ENCODE measurements at regions not wholly inside any gene's neighbourhood (a gene's known extent, or its start where the extent isn't known, plus 50 kb on each side); places are given as distances from the start of the nearest gene placed in this dataset.

GRCh38 chr18:13992826-13993540, 77.6 kb upstream of the MC2R start:
- peaks cover 3% of the 10 kb centered on the region for H3K9me3 Mint-ChIP-seq (ENCODE audit: low read depth)
- H3K4me3 Mint-ChIP-seq (ENCODE audit: low read depth) = no peak overlapping the region
- no peak for DNase-seq (ENCODE audit: low spot score, unreplicated experiment)
- H3K36me3 Mint-ChIP-seq (ENCODE audit: insufficient read depth) = no peaks in the 10 kb centered on the region
- H3K4me1 Mint-ChIP-seq (ENCODE audit: low read depth) = no peaks in the 10 kb centered on the region
- no peak overlapping the region for H3K27ac Mint-ChIP-seq
- H3K27me3 Mint-ChIP-seq = peaks cover 2% of the 10 kb centered on the region
- TF ChIP-seq CTCF (IDR thresholded peaks at IDR 0.05; ENCODE audit: unreplicated experiment) = no peak

GRCh38 chr18:13989199-13989598, 73.9 kb upstream of the MC2R start:
- no peaks in the 10 kb centered on the region for H3K36me3 Mint-ChIP-seq (ENCODE audit: insufficient read depth)
- H3K27me3 Mint-ChIP-seq = peaks cover 3% of the 10 kb centered on the region
- no peak overlapping the region for H3K4me3 Mint-ChIP-seq (ENCODE audit: low read depth)
- H3K4me1 Mint-ChIP-seq (ENCODE audit: low read depth) = no peaks in the 10 kb centered on the region
- H3K27ac Mint-ChIP-seq = no peak overlapping the region
- no peak for TF ChIP-seq CTCF (IDR thresholded peaks at IDR 0.05; ENCODE audit: unreplicated experiment)
- no peak for DNase-seq (ENCODE audit: low spot score, unreplicated experiment)
- H3K9me3 Mint-ChIP-seq (ENCODE audit: low read depth) = peaks cover 3% of the 10 kb centered on the region

DNA sequence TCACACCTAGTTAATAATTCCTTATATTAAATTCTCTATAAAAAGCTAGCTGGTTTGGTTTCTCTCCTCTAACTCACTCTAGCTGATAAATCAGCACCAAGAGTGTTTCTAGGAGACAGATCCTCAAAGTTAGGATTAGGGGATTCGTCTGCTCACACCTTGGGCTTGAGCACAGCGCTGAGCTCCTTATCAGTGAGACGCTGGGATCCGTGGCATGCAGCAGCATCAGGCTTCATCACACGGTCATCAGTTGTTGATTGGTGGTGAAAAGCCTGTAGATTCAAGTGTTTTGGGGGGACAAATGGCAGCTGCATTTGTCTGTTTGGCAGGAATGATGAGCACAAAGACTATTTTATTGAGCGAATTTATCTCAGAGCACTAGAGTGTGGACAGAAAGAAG, 72.6 kb upstream of the MC2R start:
- H3K27ac Mint-ChIP-seq = no peak overlapping the region
- no peak for DNase-seq (ENCODE audit: low spot score, unreplicated experiment)
- H3K27me3 Mint-ChIP-seq = peaks cover 3% of the 10 kb centered on the region
- no peaks in the 10 kb centered on the region for H3K4me1 Mint-ChIP-seq (ENCODE audit: low read depth)
- no peak overlapping the region for H3K4me3 Mint-ChIP-seq (ENCODE audit: low read depth)
- H3K9me3 Mint-ChIP-seq (ENCODE audit: low read depth) = peaks cover 3% of the 10 kb centered on the region
- H3K36me3 Mint-ChIP-seq (ENCODE audit: insufficient read depth) = no peaks in the 10 kb centered on the region
- no peak for TF ChIP-seq CTCF (IDR thresholded peaks at IDR 0.05; ENCODE audit: unreplicated experiment)

GRCh38 chr18:13984080-13984479, 68.7 kb upstream of the MC2R start:
- DNase-seq (ENCODE audit: low spot score, unreplicated experiment) = no peak
- TF ChIP-seq CTCF (IDR thresholded peaks at IDR 0.05; ENCODE audit: unreplicated experiment) = no peak
- H3K27me3 Mint-ChIP-seq = peaks cover 3% of the 10 kb centered on the region
- H3K9me3 Mint-ChIP-seq (ENCODE audit: low read depth) = no peaks in the 10 kb centered on the region
- H3K36me3 Mint-ChIP-seq (ENCODE audit: insufficient read depth) = no peaks in the 10 kb centered on the region
- no peak overlapping the region for H3K4me3 Mint-ChIP-seq (ENCODE audit: low read depth)
- no peaks in the 10 kb centered on the region for H3K4me1 Mint-ChIP-seq (ENCODE audit: low read depth)
- no peak overlapping the region for H3K27ac Mint-ChIP-seq

- no peak for DNase-seq (ENCODE audit: low spot score, unreplicated experiment)
- no peak overlapping the region for H3K4me3 Mint-ChIP-seq (ENCODE audit: low read depth)
- no peak overlapping the region for H3K27ac Mint-ChIP-seq
- H3K4me1 Mint-ChIP-seq (ENCODE audit: low read depth) = no peaks in the 10 kb centered on the region
- H3K9me3 Mint-ChIP-seq (ENCODE audit: low read depth) = no peaks in the 10 kb centered on the region
- H3K36me3 Mint-ChIP-seq (ENCODE audit: insufficient read depth) = no peaks in the 10 kb centered on the region
- TF ChIP-seq CTCF (IDR thresholded peaks at IDR 0.05; ENCODE audit: unreplicated experiment) = no peak
- peaks cover 3% of the 10 kb centered on the region for H3K27me3 Mint-ChIP-seq
Observed at GRCh38 chr18:13983506-13983905, 68.2 kb upstream of the MC2R start.
